ENCODE measurements at regions not wholly inside any gene's neighbourhood (a gene's known extent, or its start where the extent isn't known, plus 50 kb on each side); places are given as distances from the start of the nearest gene placed in this dataset.

DNA sequence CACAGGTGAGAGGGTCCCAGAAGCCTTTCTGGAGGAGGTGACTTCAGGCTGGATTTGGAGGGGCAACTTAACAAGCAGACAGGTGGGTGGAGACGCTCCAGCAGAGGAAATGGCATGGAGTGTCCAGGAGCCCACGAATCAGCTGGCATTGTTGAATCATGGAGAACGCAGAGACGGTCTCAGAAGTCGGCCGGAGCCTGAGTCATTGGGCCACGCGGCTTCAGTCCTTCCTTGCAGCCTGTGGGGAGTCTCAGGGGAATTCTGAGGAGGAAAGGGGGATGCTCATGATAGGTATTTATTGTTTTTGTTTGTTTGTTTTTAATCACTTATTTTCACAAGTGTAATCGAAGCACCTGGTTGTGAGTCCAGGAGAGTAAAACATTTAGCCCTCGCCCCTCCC is 184.6 kb upstream of the HDAC4 start:
- ATAC-seq (no peak), DNase-seq (ENCODE audit: extremely low read depth in 1 of 4, low spot score in 3 of 4) (no peak), FAIRE-seq (no peak)
- Histone ChIP-seq H3K79me2 (ENCODE audit: control insufficient read depth, insufficient read depth, low read length) (no peaks in the 10 kb centered on the region), H3K27ac (ENCODE audit: extremely low read depth, low read depth, low read length) (no peak overlapping the region), H3K4me3 (no peak overlapping the region), H3K9me1 (ENCODE audit: control insufficient read depth, insufficient read depth, low read length) (no peaks in the 10 kb centered on the region), H4K20me1 (replicated peaks; ENCODE audit: control insufficient read depth, insufficient read depth, low read length) (0 out of 2 replicates have a peak, but pooled peaks cover 3% of the 10 kb centered on the region), H3K4me1 (replicated peaks in 1 of 2; ENCODE audit: control insufficient read depth in 2 of 2, insufficient read depth in 2 of 2, low read length in 2 of 2) (no peaks in the 10 kb centered on the region; a peak in 1 of 5 replicates), H2AFZ (ENCODE audit: low read depth, low read length) (no peak overlapping the region), H3K9me3 (replicated peaks; ENCODE audit: control insufficient read depth, insufficient read depth, low read depth, low read length) (no peaks in the 10 kb centered on the region), H3K36me3 (ENCODE audit: control insufficient read depth, insufficient read depth, low read length) (no peaks in the 10 kb centered on the region), H3K27me3 (ENCODE audit: control insufficient read depth in 2 of 2, insufficient read depth in 2 of 2, low read length in 2 of 2) (peaks cover 0 to 56% of the 10 kb centered on the region in 2 experiments; a peak in 4 of 5 replicates), H3K9ac (ENCODE audit: insufficient read depth in 1 of 2, low read depth in 2 of 2, low read length in 2 of 2) (no peak overlapping the region), H3K4me2 (ENCODE audit: insufficient read depth, low read length) (no peak overlapping the region)
- CTCF ChIA-PET (ENCODE audit: low intra/inter-chr PET ratio): no interaction called here
- TF ChIP-seq ETV6 (IDR thresholded peaks at IDR 0.05; ENCODE audit: borderline replicate concordance in 1 of 2, low read depth in 2 of 2, low read length in 1 of 2) (no peak), ETV6 (CRISPR knock-in tag; IDR thresholded peaks at IDR 0.05; ENCODE audit: borderline replicate concordance) (no peak), KDM5B (IDR thresholded peaks at IDR 0.05; ENCODE audit: insufficient replicate concordance, low read depth, low read length) (no peak), VEZF1 (CRISPR knock-in tag; IDR thresholded peaks at IDR 0.05) (no peak), HLTF (IDR thresholded peaks at IDR 0.05) (no peak), ZFP30 (CRISPR knock-in tag; IDR thresholded peaks at IDR 0.05; ENCODE audit: borderline replicate concordance) (no peak), L3MBTL2 (IDR thresholded peaks at IDR 0.05) (no peak), TCF7L2 (IDR thresholded peaks at IDR 0.05; ENCODE audit: low read depth, low read length) (no peak), ZKSCAN3 (CRISPR knock-in tag; IDR thresholded peaks at IDR 0.05) (no peak), KLF13 (tag; IDR thresholded peaks at IDR 0.05; ENCODE audit: borderline replicate concordance, low read depth) (no peak)
- TF ChIP-seq, protein P1, sequence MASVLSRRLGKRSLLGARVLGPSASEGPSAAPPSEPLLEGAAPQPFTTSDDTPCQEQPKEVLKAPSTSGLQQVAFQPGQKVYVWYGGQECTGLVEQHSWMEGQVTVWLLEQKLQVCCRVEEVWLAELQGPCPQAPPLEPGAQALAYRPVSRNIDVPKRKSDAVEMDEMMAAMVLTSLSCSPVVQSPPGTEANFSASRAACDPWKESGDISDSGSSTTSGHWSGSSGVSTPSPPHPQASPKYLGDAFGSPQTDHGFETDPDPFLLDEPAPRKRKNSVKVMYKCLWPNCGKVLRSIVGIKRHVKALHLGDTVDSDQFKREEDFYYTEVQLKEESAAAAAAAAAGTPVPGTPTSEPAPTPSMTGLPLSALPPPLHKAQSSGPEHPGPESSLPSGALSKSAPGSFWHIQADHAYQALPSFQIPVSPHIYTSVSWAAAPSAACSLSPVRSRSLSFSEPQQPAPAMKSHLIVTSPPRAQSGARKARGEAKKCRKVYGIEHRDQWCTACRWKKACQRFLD (CRISPR knock-in tag; IDR thresholded peaks at IDR 0.05): no peak
- 0% methylated on average over 10 of the region's 10 CpGs for WGBS (ENCODE audit: insufficient coverage, low coverage, missing lambda C conversion rate)
- BruUV-seq (replicated peaks): no TSS peak
- intact Hi-C loops (cut with micrococcal nuclease): no loop called here
- POLR2A ChIA-PET: no interaction called here
- in situ Hi-C loops (cut with MboI): no loop called here
